ENCODE measurements at regions not wholly inside any gene's neighbourhood (a gene's known extent, or its start where the extent isn't known, plus 50 kb on each side); places are given as distances from the start of the nearest gene placed in this dataset.

DNA sequence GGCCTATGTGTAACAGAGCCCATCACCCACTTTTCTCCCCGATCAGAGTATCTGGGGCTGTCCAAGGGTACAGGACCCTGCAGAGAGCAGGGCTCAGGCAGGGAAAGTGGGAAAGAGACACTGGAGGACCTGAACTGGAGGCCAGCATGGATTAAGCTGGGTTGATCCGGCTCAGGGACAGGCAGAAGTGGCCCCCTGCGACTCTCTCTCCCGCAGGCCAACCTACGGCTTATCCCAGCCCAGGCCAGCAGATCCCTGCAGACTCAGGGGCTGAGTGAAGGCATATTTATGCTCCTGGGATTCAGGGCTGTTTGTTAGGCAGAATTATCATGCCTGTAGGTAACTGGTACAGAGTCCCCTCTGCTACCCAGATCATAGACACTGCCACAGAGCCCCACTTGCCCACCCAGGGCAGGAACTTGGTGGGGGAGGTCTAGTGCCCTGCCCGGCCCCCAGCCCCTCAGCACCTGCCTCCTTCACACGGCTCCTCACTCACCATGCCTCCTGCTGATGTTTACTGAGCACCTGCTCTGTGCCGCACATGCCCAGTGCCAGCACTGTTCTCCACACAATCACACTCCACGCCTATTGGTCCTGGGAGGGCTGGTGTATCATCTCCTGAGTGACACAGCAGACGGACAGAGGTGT is 87.3 kb downstream of the ADRA2C start:
- no peak for DNase-seq

DNA sequence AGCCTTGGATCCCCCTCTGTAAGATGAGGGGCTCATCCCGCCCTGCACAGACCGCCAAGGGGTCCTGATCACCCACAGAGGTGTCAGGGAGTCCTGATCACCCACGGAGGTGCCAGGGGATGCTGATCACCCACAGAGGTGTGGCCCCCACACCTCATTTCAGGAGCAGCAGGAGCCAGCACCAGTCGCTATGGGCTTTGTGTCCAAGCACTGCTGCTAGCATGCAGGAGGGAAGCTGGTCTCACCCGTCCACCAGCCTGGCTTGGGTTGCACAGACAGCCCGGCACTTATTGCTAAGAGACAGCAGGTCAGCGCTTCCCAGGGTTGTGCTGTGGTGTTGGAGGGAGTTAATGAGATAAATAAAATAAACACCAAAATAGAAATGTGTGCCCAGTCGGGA is 88.5 kb downstream of the ADRA2C start:
- DNase-seq: no peak

GRCh38 chr4:3855646-3856045 is 89.5 kb downstream of the ADRA2C start:
- DNase-seq: no peak

- no peak for DNase-seq
These were observed 90.5 kb downstream of the ADRA2C start for GRCh38 chr4:3856604-3857204.

DNA sequence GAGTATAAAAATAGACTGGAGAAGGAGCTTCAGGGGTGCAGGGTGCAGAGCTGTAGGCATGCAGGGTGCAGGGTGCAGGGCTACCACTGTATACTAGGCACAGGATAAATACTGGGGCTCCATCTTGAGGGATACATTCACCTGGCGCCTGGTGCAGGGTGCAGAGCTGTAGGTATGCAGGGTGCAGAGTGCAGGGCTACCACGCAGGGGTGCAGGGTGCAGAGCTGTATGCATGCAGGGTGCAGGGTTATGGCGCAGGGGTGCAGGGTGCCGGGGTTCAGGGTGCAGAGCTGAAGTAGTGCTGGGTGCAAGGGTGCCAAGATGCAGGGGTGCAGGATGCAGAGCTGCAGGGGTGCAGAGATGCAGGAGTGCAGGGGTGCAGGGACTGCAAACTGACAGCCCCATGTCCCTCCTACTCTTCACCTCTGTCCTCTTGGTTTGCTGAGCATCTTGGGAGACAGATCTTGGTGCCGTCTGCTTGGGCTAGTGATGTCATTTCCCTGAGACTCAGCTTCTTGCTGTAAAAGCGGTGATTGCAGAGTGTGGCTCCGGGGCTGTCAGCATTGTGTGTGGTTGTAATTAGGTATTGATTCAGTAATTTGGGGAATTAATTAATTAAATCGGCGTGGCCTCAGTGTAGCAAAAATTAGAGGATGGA is 91.2 kb downstream of the ADRA2C start:
- no peak for DNase-seq

GRCh38 chr4:3858046-3858730 is 92.0 kb downstream of the ADRA2C start:
- DNase-seq: no peak

- DNase-seq: no peak
These were observed 92.7 kb downstream of the ADRA2C start for GRCh38 chr4:3858765-3859388.

DNA sequence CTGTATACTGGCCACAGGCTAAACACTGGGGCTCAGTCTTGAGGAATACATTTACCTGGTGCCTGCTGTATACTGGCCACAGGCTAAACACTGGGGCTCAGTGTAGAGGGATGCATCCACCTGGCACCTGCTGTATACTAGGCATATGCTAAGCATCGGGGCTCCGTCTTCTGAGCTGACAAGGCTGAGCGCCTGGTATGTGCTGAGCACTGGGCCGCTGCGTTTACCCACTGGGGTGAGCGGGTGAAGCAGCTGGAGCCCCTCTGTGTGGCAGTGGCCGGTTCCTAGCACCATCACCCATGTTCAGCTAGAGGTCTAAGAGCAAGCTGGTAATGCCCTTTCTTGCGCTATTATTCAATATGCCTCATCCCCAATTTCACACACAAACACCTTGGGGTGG is 93.4 kb downstream of the ADRA2C start:
- no peak for DNase-seq

DNA sequence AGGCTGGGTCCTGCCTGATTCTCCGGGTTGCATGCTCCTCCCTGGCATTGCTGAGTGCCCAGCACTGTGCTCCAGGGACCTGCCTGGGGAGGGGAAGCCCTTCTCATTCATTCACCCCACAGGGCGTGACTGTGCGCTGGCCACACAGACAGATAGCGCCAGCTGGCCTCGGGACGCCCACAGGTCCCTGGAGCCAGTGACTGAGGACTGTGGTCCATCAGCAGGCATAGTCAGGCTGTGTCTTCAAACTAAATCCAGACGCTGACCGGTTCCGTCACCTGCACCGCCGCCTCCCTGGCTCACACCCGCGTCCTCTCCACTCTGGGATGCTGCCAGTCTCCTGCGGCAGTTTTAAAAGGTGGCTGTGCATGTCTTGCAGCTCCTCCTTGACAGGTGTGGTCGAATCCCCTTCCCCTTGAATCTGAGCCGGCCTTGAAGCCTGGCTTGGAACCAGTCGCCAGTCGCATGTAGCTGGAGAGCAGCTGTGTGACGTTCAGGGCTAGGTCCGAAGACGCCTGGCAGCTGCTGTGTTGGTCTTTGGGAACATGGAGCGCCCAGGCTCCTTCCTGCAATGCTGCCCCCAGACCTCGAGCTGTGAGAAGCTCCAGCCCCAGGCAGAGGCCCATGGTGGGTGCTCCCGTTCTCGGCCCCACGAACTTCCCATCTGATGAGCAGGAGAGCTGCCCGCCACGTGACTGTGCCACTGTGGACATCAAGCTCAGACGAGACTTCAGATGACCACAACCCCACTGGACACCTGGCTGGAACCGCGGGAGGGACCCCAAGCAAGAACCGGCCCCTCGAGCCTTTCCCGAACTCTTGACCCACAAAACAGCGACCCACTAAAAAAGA is 94.1 kb downstream of the ADRA2C start:
- no peak for DNase-seq

- no peak for DNase-seq
These were observed 94.9 kb downstream of the ADRA2C start for GRCh38 chr4:3860913-3861636.

- no peak for DNase-seq
These were observed 95.8 kb downstream of the ADRA2C start for GRCh38 chr4:3861720-3862639.

DNA sequence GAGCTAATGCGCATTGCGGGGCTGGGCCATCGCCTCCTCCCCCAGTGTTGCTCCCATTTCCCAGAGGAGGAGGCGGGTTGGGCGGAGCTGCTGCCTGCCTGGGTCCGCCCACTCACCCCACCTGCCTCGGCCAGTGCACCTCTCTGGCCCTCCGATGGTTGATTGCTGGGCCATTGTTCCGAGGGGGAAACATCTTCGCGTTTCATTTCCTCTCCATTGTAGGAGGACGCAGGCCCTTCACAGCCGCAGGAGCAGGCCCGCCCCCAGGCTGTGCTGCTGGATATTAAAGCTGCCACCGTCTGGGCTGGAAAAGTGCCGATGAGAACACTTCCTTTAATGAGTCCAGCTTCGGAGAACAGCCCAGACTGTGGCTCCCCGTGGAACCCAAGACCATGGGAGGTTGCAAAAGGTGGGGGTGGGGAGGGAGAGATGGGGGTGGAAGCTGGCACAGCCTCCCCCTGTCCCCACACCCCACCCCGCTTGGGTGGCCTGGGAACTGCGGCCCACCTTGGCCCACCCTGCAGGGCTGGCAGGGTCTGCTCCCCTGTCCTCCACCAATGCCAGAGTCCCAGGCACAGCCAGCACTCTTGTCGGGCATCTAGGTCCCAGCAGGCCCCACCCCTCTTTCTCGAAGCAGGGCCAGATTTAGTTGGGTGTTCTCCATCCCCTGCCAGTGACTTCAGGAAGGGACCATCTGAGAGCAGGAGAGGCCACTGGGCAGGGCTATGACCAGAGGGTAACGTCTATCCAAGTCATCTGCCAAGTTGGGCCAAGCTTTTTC is 96.6 kb downstream of the ADRA2C start:
- DNase-seq: no peak

DNA sequence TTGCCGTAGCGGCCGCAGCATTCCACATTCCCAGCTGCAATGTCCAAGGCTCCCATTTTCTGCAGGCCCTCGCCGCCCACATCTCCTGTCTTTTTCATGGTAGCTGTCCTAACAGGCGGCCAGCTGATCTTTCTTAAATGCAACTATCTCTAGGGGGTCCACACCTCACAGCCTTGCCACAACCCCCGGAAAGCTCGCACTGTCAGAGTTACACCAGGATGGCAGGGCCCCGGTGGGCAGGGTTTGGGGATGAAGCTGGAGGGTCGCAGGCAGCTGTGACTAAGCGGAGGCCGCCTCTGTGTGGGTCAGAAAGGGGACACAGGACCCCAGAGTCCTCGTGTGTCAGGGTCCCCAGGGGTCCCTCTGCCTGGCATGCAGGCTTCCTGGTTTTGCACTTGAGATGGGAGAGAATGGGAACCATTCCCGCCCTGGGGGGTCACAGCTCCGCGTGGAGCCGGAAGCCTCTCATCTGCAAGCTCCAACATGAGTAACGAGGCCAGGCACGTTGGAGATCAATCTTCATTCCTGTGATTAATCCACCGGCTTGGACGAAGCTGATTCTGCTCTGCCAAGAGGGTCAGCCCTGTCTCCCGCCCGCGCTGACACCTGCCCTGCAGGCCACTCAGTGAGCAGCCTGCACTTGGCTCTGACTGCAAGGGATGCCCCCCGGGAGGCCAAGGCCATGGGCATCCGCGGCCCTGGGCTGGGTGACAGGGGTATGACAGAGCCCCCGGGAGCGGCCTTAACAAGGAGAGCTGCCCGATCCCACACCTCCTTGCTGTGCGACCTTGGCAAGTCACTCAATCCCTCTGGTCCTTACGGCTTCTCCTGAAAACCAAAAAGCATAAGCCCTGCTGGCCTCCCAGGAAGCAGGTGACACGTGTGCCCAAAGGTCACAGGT is 97.9 kb downstream of the ADRA2C start:
- DNase-seq: no peak

DNA sequence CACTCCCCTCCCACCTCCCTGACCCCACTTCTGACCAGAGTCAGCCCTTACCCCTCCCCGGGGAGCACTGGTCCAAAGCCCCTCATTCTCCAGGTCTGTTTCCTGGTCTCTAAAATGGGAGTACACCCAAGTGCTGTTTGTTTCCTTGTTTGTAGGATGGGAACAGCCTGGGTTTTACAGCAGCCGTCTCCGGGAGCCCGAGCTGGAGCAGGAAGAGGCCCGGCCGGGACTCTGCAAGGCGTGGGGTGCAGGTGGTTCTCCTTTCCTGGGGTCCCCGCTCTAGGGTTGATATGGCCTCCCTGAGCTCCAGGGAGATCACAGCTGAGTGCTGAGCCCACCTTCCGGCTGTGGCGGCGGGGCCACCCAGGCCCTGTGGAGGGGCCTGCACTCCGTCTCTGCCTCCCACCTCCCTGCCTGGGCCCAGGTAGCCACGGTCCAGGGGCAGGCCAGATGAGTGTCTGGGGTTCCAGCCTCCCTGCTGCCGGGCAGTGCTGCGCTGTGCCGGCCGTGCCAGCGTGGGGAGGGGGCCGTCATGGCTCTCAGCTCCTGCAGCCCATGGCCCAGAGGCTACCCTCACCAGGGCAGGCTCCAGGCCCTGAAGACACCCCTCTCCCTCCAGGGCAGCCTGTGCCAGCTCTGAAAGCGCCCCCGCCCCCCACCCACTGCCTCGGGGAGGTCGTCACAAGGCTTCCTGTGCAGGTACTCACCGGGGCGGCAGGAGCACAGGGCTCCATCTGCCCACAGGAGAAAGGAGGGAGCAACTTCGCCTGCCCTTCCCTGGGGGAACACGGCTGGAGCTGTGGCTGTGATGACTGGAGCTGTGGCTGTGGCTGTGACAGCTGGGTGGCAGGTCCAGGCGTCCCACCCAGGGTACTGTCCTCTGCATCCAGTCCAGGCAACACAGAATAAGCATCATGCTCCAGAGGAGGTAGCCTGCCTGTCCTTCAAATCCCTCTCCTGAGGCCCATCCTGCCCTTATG is 98.8 kb downstream of the ADRA2C start:
- no peak for DNase-seq

- DNase-seq: no peak
These were observed 100.0 kb downstream of the ADRA2C start for GRCh38 chr4:3865986-3866812.

DNA sequence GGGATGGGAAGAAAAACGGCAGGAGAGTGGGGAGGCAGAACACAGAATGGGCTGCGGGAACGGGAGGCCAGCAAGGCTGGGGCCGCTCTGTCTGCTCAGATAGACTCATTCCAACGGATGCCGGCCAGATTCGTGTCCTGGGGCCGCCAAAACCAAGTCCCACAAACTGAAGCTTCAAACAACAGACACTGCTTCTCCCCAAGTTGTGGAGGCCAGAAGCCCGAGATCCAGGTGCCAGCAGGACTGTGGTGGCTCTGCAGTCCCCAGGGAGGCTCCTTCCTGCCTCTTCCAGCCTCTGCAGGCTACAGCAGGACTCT is 100.6 kb downstream of the ADRA2C start:
- DNase-seq: no peak

Measured in effector CD4-positive, alpha-beta T cell (primary cell).